ENCODE measurements at regions not wholly inside any gene's neighbourhood (a gene's known extent, or its start where the extent isn't known, plus 50 kb on each side); places are given as distances from the start of the nearest gene placed in this dataset.
A peak's percentile ranks its signal among the peaks of the same experiment; 100 is the strongest.

GRCh38 chr14:28157289-28157869 is 609.2 kb upstream of the FOXG1 start:
- no peaks in the 10 kb centered on the region for H3K4me1 ChIP-seq (ENCODE audit: control insufficient read depth in 2 of 2, insufficient read depth in 1 of 2, low read depth in 1 of 2, low read length in 2 of 2)
- no CpG with 5 or more reads among the region's 14 CpGs for WGBS, 2 donors (ENCODE audit: extremely low coverage in 2 of 2, insufficient read length in 2 of 2, insufficient replicate concordance in 1 of 2)
- DNase-seq (ENCODE audit: low spot score), result no peak

DNA sequence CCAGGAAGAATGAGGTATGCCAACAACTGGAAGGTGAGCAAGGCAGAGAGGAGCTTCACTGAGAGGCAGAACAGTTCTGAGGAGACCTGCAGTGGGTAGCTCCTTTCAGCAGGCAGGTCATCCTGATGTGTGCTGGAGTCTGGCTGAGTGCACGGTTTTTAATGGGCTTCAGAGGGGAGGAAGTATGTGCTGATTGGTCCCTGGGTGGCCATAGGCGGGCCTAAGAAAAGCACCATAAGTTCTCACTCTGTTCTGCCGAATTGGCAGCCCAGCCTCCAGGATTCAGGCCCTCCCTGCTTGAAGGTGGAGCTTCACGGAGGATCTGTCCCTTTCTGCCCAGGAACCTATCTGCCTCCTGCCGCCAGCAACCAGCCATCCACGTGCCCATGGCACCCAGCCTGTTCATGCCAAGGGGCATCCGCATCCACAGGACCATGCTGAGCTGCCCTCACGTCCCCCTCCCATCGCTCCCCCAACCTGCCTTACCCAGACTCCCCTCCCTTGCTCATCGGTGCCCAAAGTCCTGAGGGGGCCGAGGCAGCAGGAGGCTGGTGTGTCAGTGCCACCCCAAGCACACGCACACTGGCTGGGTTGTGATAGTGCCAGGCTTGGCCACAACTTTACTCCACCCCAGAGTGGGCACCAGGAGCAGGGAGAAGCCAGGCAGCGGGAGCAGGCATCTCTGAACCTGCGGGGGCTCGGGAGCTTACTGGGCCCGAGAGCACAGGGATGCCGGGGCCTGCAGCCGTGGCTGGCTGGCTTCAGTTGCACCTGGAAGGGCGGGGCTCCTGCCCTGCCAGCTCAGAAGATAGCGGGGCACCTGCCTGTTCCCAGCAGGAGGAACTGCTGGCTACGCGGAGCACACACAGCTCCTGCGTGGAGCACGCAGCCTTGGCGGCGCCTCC is 608.4 kb upstream of the FOXG1 start:
- peak overlapping the region; percentile 31 for H3K23ac ChIP-seq (ENCODE audit: low read depth, low read length, poor library complexity)
- no peaks in the 10 kb centered on the region for H3K27me3 ChIP-seq (ENCODE audit: control insufficient read depth in 3 of 3, insufficient read depth in 3 of 3, low read depth in 1 of 3, low read length in 3 of 3)
- H2BK12ac ChIP-seq (ENCODE audit: low read length), result peak overlapping the region; percentile 22
- peak overlapping the region; percentile 44 for H3K9ac ChIP-seq (ENCODE audit: low read depth, low read length, poor library complexity)
- peak overlapping the region; percentile 14 for H2AK5ac ChIP-seq (ENCODE audit: low read depth, low read length)
- H2AFZ ChIP-seq (ENCODE audit: low read length), result peak overlapping the region; percentile 24
- H2BK5ac ChIP-seq (ENCODE audit: low read length), result no peak overlapping the region
- no peaks in the 10 kb centered on the region for H3K4me1 ChIP-seq (ENCODE audit: control insufficient read depth in 2 of 2, insufficient read depth in 1 of 2, low read depth in 1 of 2, low read length in 2 of 2)
- H3K18ac ChIP-seq (ENCODE audit: low read length), result peak overlapping the region; percentile 52
- no peaks in the 10 kb centered on the region for H3K36me3 ChIP-seq (replicated peaks in 1 of 2; ENCODE audit: control insufficient read depth in 2 of 2, insufficient read depth in 2 of 2, low read length in 2 of 2)
- no peak overlapping the region for H2BK15ac ChIP-seq (ENCODE audit: low read length)
- no peak overlapping the region for H3K4ac ChIP-seq (ENCODE audit: low read length)
- H4K8ac ChIP-seq (ENCODE audit: low read depth, low read length), result peak overlapping the region; percentile 43
- peak overlapping the region; percentile 43 for H4K91ac ChIP-seq (ENCODE audit: low read depth, low read length, poor library complexity)
- no peaks in the 10 kb centered on the region for H3K79me1 ChIP-seq (ENCODE audit: low read depth, low read length)
- H3K4me3 ChIP-seq (ENCODE audit: low read length in 2 of 2), result no peak overlapping the region
- no peak for DNase-seq (ENCODE audit: low spot score)
- no CpG with 5 or more reads among the region's 26 CpGs for whole genome bisulfite sequencing, 2 donors (ENCODE audit: extremely low coverage in 2 of 2, insufficient read length in 2 of 2, insufficient replicate concordance in 1 of 2)
- no peak overlapping the region for H3K4me2 ChIP-seq (ENCODE audit: insufficient read depth, low read length, poor library complexity, severe bottlenecking)
- H3K27ac ChIP-seq (replicated peaks; ENCODE audit: low read length), result no peak overlapping the region
- H3K14ac ChIP-seq (ENCODE audit: low read length), result peak overlapping the region; percentile 94
- peak overlapping the region; percentile 31 for H2BK120ac ChIP-seq (ENCODE audit: low read depth, low read length)
- no peaks in the 10 kb centered on the region for H3K9me3 ChIP-seq (replicated peaks in 1 of 2; ENCODE audit: control insufficient read depth in 2 of 2, insufficient read depth in 1 of 2, low read depth in 1 of 2, low read length in 2 of 2)

More at GRCh38 chr14:28157289-28157869, 609.2 kb upstream of the FOXG1 start:
- Histone ChIP-seq H4K8ac (ENCODE audit: low read depth, low read length) (no peak overlapping the region), H2BK15ac (ENCODE audit: low read length) (no peak overlapping the region), H3K18ac (ENCODE audit: low read length) (peak overlapping the region; percentile 81), H3K23ac (ENCODE audit: low read depth, low read length, poor library complexity) (peak overlapping the region; percentile 80), H3K27me3 (ENCODE audit: control insufficient read depth in 3 of 3, insufficient read depth in 3 of 3, low read depth in 1 of 3, low read length in 3 of 3) (no peaks in the 10 kb centered on the region), H3K9ac (ENCODE audit: low read depth, low read length, poor library complexity) (peak overlapping the region; percentile 72), H3K4me3 (ENCODE audit: low read length in 2 of 2) (no peak overlapping the region), H2BK120ac (ENCODE audit: low read depth, low read length) (peak overlapping the region; percentile 31), H2AK5ac (ENCODE audit: low read depth, low read length) (no peak overlapping the region), H3K14ac (ENCODE audit: low read length) (peak overlapping the region; percentile 94), H2AFZ (ENCODE audit: low read length) (peak overlapping the region; percentile 24), H2BK5ac (ENCODE audit: low read length) (no peak overlapping the region), H3K4ac (ENCODE audit: low read length) (no peak overlapping the region), H3K9me3 (replicated peaks in 1 of 2; ENCODE audit: control insufficient read depth in 2 of 2, insufficient read depth in 1 of 2, low read depth in 1 of 2, low read length in 2 of 2) (no peaks in the 10 kb centered on the region), H4K91ac (ENCODE audit: low read depth, low read length, poor library complexity) (no peak overlapping the region), H3K27ac (replicated peaks; ENCODE audit: low read length) (no peak overlapping the region), H3K79me1 (ENCODE audit: low read depth, low read length) (no peaks in the 10 kb centered on the region), H3K36me3 (replicated peaks in 1 of 2; ENCODE audit: control insufficient read depth in 2 of 2, insufficient read depth in 2 of 2, low read length in 2 of 2) (no peaks in the 10 kb centered on the region), H3K4me2 (ENCODE audit: insufficient read depth, low read length, poor library complexity, severe bottlenecking) (no peak overlapping the region), H2BK12ac (ENCODE audit: low read length) (peak overlapping the region; percentile 82)

DNA sequence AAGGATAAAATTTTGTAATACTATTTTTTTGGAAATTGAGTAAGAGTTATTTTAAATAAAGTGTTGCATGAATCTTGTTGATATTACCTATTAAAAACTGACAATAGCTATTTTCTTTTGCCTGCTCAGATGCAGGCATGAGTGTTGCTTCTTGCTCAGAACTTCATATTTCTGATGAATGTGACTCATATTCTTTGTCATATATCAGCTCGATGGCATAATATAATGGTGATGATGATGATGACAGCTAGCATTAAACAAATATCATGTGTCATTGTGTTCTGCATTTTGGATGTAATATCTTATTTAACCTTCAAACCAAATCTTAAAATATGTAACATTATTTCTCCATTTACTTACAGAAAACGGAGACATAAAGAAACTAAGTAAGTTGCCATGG is 605.5 kb upstream of the FOXG1 start:
- no CpG with 5 or more reads among the region's 2 CpGs for WGBS, 2 donors (ENCODE audit: extremely low coverage in 2 of 2, insufficient read length in 2 of 2, insufficient replicate concordance in 1 of 2)
- Histone ChIP-seq H2BK5ac (ENCODE audit: low read length) (no peak overlapping the region), H3K36me3 (replicated peaks in 1 of 2; ENCODE audit: control insufficient read depth in 2 of 2, insufficient read depth in 2 of 2, low read length in 2 of 2) (no peaks in the 10 kb centered on the region), H2BK120ac (ENCODE audit: low read depth, low read length) (no peak overlapping the region), H3K4me3 (ENCODE audit: low read length in 2 of 2) (no peak overlapping the region), H3K4me2 (ENCODE audit: insufficient read depth, low read length, poor library complexity, severe bottlenecking) (no peak overlapping the region), H3K9me3 (replicated peaks in 1 of 2; ENCODE audit: control insufficient read depth in 2 of 2, insufficient read depth in 1 of 2, low read depth in 1 of 2, low read length in 2 of 2) (no peaks in the 10 kb centered on the region), H4K8ac (ENCODE audit: low read depth, low read length) (no peak overlapping the region), H2AFZ (ENCODE audit: low read length) (no peak overlapping the region), H3K27ac (replicated peaks; ENCODE audit: low read length) (no peak overlapping the region), H3K27me3 (ENCODE audit: control insufficient read depth in 3 of 3, insufficient read depth in 3 of 3, low read depth in 1 of 3, low read length in 3 of 3) (no peaks in the 10 kb centered on the region), H3K18ac (ENCODE audit: low read length) (no peak overlapping the region), H3K23ac (ENCODE audit: low read depth, low read length, poor library complexity) (no peak overlapping the region), H2AK5ac (ENCODE audit: low read depth, low read length) (no peak overlapping the region), H4K91ac (ENCODE audit: low read depth, low read length, poor library complexity) (no peak overlapping the region), H3K4me1 (ENCODE audit: control insufficient read depth in 2 of 2, insufficient read depth in 1 of 2, low read depth in 1 of 2, low read length in 2 of 2) (no peaks in the 10 kb centered on the region), H3K9ac (ENCODE audit: low read depth, low read length, poor library complexity) (no peak overlapping the region), H3K4ac (ENCODE audit: low read length) (no peak overlapping the region), H2BK12ac (ENCODE audit: low read length) (no peak overlapping the region), H3K79me1 (ENCODE audit: low read depth, low read length) (no peaks in the 10 kb centered on the region), H3K14ac (ENCODE audit: low read length) (no peak overlapping the region), H2BK15ac (ENCODE audit: low read length) (no peak overlapping the region)
- no peak for DNase-seq (ENCODE audit: low spot score)

DNA sequence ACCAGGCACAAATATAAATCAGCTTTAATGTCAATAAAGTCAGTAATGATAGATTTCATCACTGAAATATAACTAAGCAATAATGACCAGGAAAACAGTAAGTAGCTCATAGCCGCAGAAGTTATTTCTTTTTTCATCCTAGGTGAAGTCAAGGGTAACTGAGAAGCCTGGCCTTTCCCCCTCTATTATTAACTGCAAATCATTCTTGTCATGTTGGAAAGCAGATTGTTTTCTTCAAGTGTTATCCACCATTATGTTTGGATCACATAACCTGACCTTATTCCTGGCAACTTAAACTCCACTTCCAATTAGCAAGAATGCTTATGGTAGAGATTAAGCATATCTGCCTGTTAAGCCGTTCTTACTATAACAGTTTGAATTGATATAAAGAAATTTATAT is 603.4 kb upstream of the FOXG1 start:
- Histone ChIP-seq H3K36me3 (replicated peaks in 1 of 2; ENCODE audit: control insufficient read depth in 2 of 2, insufficient read depth in 2 of 2, low read length in 2 of 2) (no peaks in the 10 kb centered on the region), H3K4me2 (ENCODE audit: insufficient read depth, low read length, poor library complexity, severe bottlenecking) (no peak overlapping the region), H3K23ac (ENCODE audit: low read depth, low read length, poor library complexity) (no peak overlapping the region), H3K14ac (ENCODE audit: low read length) (no peak overlapping the region), H2BK120ac (ENCODE audit: low read depth, low read length) (no peak overlapping the region), H3K4me1 (ENCODE audit: control insufficient read depth in 2 of 2, insufficient read depth in 1 of 2, low read depth in 1 of 2, low read length in 2 of 2) (no peaks in the 10 kb centered on the region), H3K9me3 (replicated peaks in 1 of 2; ENCODE audit: control insufficient read depth in 2 of 2, insufficient read depth in 1 of 2, low read depth in 1 of 2, low read length in 2 of 2) (no peaks in the 10 kb centered on the region), H2BK12ac (ENCODE audit: low read length) (no peak overlapping the region), H4K91ac (ENCODE audit: low read depth, low read length, poor library complexity) (no peak overlapping the region), H3K27me3 (ENCODE audit: control insufficient read depth in 3 of 3, insufficient read depth in 3 of 3, low read depth in 1 of 3, low read length in 3 of 3) (no peaks in the 10 kb centered on the region), H3K27ac (replicated peaks; ENCODE audit: low read length) (no peak overlapping the region), H3K4ac (ENCODE audit: low read length) (no peak overlapping the region), H3K79me1 (ENCODE audit: low read depth, low read length) (no peaks in the 10 kb centered on the region), H2BK15ac (ENCODE audit: low read length) (no peak overlapping the region), H2BK5ac (ENCODE audit: low read length) (no peak overlapping the region), H3K9ac (ENCODE audit: low read depth, low read length, poor library complexity) (no peak overlapping the region), H2AFZ (ENCODE audit: low read length) (no peak overlapping the region), H3K4me3 (ENCODE audit: low read length in 2 of 2) (no peak overlapping the region), H2AK5ac (ENCODE audit: low read depth, low read length) (no peak overlapping the region), H3K18ac (ENCODE audit: low read length) (no peak overlapping the region), H4K8ac (ENCODE audit: low read depth, low read length) (no peak overlapping the region)
- no CpG with 5 or more reads among the region's 2 CpGs for WGBS, 2 donors (ENCODE audit: extremely low coverage in 2 of 2, insufficient read length in 2 of 2, insufficient replicate concordance in 1 of 2)
- no peak for DNase-seq (ENCODE audit: low spot score)

Measured in neuronal stem cell (in vitro differentiated cells).